ENCODE measurements at regions not wholly inside any gene's neighbourhood (a gene's known extent, or its start where the extent isn't known, plus 50 kb on each side); places are given as distances from the start of the nearest gene placed in this dataset.
A peak's percentile ranks its signal among the peaks of the same experiment; 100 is the strongest.

GRCh38 chr3:28835751-28836150 lies 445.1 kb upstream of the RBMS3 start:
- DNase-seq = no peak

- DNase-seq = no peak
Observed at GRCh38 chr3:28836199-28836598, 444.7 kb upstream of the RBMS3 start.

- DNase-seq = no peak
Observed at GRCh38 chr3:28840976-28841376, 439.9 kb upstream of the RBMS3 start.

- no peak for DNase-seq
Observed at GRCh38 chr3:28841441-28841840, 439.4 kb upstream of the RBMS3 start.

- DNase-seq = no peak
Observed at GRCh38 chr3:28844298-28845005, 436.4 kb upstream of the RBMS3 start.

GRCh38 chr3:28845006-28845324 lies 435.9 kb upstream of the RBMS3 start:
- DNase-seq = no peak

GRCh38 chr3:28846971-28847478 lies 433.8 kb upstream of the RBMS3 start:
- no peak for DNase-seq

- DNase-seq = no peak
Observed at GRCh38 chr3:28847736-28848135, 433.1 kb upstream of the RBMS3 start.

GRCh38 chr3:28850186-28850585 lies 430.7 kb upstream of the RBMS3 start:
- DNase-seq = no peak

GRCh38 chr3:28853830-28854229 lies 427.0 kb upstream of the RBMS3 start:
- DNase-seq = no peak

- DNase-seq = no peak
Observed at GRCh38 chr3:28856796-28857195, 424.1 kb upstream of the RBMS3 start.

GRCh38 chr3:28859897-28860296 lies 421.0 kb upstream of the RBMS3 start:
- no peak for DNase-seq

GRCh38 chr3:28860307-28860706 lies 420.6 kb upstream of the RBMS3 start:
- no peak for DNase-seq

GRCh38 chr3:28863186-28863585 lies 417.7 kb upstream of the RBMS3 start:
- no peak for DNase-seq

GRCh38 chr3:28867836-28868235 lies 413.0 kb upstream of the RBMS3 start:
- peak; percentile 1 for DNase-seq

GRCh38 chr3:28868897-28869296 lies 412.0 kb upstream of the RBMS3 start:
- no peak for DNase-seq

- no peak for DNase-seq
Observed at GRCh38 chr3:28877912-28878311, 403.0 kb upstream of the RBMS3 start.

- DNase-seq = no peak
Observed at GRCh38 chr3:28890373-28890772, 390.5 kb upstream of the RBMS3 start.

- no peak for DNase-seq
Observed at GRCh38 chr3:28891485-28891884, 389.4 kb upstream of the RBMS3 start.

GRCh38 chr3:28900301-28900700 lies 380.6 kb upstream of the RBMS3 start:
- no peak for DNase-seq

GRCh38 chr3:28901018-28901417 lies 379.9 kb upstream of the RBMS3 start:
- no peak for DNase-seq

- no peak for DNase-seq
Observed at GRCh38 chr3:28903171-28903601, 377.7 kb upstream of the RBMS3 start.

GRCh38 chr3:28905798-28906197 lies 375.1 kb upstream of the RBMS3 start:
- no peak for DNase-seq

- no peak for DNase-seq
Observed at GRCh38 chr3:28906561-28907310, 374.1 kb upstream of the RBMS3 start.

GRCh38 chr3:28907616-28908015 lies 373.3 kb upstream of the RBMS3 start:
- DNase-seq = no peak
